HG02970 (cell line): ENCODE measurements at regions not wholly inside any gene's neighbourhood (a gene's known extent, or its start where the extent isn't known, plus 50 kb on each side); places are given as distances from the start of the nearest gene placed in this dataset.

Source experiments
- ATAC-seq: cut with Tn5 transposase; IDR thresholded peaks from one replicate; pipeline ENCODE4 v1.9.1; 2021; ENCODE audit warnings: mild to moderate bottlenecking, moderate library complexity, moderate number of reproducible peaks; ENCODE audit not compliant: unreplicated experiment, low FRiP score

DNA sequence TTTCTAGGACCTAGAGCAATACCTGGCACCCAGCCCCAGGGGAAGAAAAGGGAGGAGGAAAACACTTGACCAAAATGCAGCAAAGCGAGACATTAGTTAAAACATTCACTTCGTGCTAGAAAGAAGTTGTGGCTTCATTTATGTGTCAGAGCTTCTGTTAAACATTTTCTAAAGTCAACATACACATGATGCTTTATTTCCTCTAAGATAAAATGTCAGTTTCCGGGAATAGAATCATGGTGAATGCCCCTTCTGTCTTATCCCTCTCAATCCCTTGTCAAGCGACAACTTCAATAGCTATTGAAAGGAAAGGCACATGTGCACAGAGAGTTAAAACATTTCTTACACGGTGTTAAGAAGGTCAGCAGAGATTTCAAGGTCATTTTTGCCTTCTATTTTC is 404.6 kb upstream of the CWC22 start:
- no peak for ATAC-seq

DNA sequence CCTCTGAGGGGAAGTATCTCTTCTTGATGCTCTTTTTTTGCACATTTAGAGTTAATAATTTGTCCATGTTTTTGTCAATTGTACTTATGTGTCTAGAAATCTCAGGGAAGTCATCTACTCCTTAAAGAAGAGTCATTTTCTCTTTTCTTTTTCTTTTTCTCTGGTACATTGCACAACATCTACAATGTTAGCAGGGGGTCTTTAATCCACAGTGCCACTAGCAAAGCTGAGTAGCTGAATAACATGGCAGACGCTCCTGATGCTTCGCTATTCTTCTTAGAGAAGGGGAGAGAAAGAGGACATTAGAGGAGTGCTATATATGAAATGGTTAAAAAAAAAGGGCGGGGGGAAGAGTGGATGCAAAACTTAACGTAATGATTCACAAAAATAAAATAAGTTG is 399.6 kb upstream of the CWC22 start:
- ATAC-seq, result no peak

DNA sequence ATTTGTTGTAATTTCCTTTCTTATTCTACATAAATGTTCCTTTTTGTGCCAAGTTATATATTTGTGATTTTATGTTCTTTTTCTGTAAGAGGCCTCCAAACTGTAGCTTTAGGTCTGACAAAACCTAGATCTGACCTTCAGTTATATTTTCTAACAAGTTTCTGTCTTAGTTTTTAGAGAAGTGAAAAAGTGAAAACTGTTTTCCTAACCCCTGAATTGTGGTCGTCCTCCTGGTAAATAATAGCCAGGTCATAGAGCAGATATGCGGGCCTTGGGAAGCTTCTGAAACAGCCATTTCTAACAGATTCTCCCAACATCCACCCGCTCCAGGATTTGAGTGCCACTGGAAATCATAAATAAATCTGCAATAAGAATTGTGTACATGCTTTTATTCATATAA is 398.4 kb upstream of the CWC22 start:
- no peak for ATAC-seq

DNA sequence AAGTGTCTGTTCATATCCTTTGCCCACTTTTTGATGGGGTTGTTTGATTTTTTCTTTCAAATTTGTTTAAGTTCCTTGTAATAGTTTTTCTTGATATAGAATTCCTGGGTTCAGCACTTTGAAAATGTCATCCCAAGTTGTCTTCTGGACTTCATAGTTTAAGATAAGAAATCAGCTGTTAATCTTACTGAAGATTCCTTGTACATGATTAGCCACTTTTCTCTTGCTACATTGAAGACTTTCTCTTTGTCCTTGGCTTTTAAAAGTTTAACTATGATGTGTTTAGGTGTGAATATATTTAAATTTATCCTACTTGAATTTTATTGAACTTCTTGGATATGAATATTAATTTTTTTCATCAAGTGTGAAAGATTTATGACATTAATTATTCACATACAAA is 387.2 kb upstream of the CWC22 start:
- no peak for ATAC-seq

DNA sequence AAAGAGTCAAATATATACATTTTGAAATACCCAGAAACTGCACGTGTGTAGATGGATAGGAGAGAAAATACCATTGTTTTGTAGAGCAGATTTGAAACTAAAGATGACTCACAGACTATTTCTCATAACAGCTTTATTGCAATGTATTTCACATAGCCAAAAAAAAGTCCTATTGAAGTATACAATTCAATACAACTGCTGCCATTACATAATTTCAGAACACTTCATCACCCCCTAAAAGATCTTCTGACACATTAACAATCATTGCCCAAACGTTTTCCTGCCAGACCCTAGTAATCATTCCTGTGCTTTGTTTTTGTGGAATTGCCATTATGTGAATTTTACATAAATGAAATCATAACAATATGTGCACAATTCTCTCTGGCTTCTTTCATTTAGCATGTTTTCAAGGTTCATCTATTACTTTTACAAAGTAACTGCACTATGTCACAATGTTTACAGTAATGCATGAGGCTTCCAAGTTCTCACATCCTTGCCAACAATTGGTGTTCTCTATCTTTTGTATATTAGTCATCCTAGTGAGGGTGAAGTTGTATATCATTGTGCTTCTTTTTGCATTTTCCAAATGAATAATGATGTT is 378.6 kb upstream of the CWC22 start:
- ATAC-seq, result no peak

DNA sequence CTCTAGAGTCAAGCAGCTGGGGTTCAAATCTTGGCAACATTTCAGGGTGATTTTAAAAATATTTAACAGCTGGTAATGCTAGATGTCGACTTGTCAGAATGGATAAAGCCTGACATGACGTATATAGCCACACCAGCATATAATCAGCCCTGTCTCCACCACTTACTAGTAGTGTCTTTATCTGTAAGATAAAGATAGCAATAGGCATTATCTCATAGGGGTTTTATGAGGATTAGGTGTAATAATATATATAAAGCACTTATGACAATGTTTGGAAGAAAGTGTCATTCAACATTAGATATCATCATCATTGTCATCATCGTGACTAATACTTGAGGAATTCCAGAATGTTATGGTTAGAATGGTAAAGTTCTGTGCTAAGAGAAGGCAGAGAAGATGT is 369.0 kb upstream of the CWC22 start:
- ATAC-seq, result no peak

DNA sequence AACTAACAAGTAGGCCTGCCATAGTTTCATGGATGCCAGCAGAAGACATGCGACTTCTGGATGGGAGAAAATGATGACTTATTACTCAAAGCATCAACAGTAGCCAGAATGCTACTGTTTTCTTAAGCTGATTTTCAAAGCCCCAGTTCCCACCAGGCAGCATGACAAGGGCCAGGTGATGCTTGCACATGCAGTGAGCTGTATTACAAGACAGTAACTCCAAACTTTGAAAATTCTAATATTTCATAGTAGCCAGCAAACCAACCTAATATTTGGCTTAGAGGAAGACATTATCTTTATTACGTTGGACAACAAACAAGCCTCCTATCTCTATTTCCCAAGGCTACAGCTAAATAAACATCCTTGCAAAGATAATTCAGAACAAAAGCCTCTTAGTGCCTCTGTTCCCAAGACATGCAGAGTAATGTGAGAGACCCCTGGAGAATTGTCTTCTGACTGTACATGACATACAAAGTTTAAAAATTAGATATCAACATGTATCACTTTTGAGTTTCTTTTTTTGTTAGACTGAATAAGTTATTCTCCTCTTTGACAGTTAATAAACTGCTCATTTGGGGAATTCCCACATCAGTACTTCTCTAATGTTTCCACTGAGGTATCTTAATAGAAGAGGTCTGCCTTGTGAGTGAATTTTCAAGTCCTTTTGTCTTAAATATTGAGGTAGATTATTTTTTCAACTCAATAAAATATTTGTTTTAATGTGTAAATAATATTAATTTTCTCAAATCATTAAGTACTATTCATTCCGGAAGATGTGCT is 367.6 kb upstream of the CWC22 start:
- ATAC-seq, result no peak

DNA sequence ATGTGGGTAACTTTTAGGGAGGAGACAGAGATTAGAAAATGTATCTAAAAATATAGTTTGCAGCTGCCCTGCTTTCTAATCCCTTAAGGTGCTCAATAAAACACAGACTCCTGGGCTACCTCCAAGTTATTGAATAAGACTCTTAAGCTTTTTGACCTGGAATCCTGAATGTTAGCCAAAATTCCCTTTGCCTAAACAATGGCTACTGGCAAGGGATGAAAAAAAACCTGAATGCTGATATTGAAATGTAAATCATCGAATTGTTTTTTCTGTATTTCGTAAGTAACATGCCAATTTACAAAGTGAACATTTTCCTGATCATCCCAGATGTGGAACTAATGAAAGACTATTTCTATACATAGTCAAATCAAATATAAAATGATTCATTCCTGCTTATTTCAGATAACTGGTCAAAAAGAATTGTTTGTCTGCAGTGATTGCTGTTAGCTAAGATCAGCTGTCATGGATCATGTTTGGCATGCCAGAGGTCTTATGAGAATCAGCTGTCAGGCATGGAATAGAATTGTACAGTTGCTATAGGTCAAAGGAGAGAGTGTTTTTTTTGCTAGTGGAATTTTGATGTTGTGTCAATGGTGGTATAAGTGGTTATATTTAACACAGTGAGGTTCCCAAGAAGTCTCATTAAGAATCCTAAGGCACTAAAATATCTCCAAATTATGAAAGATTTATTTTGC is 363.6 kb upstream of the CWC22 start:
- no peak for ATAC-seq

DNA sequence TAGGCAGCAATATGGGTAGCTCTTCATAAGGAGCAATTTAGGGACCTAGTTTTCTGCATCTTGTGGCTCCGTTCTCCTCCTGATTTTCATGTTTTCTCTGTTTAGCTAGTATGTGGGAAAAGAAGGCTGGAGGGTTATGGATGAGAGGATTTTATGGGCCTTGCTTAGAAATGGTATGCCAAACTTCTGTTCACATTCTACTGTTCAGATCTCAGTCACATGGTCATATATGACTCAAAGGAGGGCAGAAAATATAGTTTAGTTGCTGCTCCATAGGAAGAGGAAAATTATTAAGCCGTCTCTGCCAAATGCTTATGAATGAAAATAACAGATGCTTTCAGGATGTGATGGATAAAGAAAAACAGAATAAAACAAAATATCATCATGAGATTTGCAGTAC is 361.8 kb upstream of the CWC22 start:
- ATAC-seq, result no peak

DNA sequence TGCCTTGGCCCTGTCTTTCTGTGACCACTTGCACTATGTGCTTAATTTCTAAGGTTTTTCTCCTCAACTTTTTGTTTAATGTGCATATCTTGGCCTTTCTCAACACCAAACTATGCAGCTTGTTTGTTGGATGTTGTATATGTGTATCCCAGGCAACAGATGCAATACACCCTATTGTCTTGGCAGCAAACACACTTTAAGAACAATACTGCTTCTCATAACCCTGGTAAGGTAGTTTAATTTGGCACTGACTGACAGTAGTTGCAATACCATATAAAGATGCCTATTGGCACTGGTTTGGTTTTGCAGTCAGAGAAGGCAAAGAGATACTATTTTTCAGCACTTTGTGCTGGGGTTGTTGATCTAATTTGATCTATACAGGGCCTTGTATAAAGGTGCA is 360.7 kb upstream of the CWC22 start:
- no peak for ATAC-seq

DNA sequence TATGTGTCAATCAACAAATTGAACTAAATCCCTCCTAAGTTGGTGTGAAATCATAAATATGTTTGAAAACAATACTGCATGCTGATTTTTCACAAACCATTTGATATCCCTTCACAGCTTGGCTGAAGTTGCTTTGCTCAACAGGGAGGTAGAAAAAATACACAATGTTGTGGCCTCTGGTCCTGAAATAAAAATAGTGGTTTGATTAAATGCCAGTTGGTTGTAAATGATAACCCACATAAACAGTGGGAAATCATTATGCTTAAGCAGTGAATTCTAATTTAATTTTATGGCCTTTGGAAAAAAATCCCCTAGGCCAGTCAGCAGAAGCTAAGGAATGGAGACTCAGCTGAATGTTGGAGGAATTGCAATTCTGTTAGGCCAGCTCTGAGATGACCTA is 359.4 kb upstream of the CWC22 start:
- ATAC-seq, result no peak

DNA sequence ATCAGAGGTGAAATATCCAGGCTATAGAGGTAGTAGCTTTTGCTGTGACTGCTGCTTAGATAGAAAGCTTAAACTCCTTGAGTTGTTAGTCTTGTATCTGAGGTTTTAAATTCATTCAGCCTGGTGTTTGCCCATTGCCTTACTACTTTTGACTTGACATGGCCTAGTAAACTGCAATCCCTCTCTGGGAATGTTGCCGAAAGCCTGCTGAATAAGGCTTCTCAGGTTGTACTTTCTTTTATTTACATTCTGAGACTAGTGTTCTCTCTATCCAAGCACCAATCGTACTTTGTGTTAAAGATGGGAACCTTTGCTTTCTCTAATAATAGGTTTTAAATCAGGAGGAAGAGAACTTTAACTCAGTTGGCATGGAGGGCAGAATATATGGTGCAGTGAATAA is 357.6 kb upstream of the CWC22 start:
- ATAC-seq, result no peak

DNA sequence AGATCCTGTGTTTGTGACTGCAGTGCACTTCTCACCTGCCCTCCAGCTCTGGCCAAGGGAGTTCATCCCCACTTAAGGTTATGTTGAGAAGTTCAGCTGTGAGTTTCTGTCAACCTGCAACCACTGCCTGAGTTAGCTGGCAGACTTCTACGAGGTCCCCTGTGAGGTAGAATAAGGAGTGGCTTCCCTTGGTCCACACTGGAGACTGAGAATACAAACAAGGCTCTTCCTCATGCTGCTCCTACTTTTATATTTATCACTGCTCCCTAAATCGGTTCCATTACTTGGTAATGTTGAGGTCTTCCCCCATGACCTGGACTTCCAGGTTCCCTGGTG is 353.2 kb upstream of the CWC22 start:
- ATAC-seq, result peak; percentile 18

DNA sequence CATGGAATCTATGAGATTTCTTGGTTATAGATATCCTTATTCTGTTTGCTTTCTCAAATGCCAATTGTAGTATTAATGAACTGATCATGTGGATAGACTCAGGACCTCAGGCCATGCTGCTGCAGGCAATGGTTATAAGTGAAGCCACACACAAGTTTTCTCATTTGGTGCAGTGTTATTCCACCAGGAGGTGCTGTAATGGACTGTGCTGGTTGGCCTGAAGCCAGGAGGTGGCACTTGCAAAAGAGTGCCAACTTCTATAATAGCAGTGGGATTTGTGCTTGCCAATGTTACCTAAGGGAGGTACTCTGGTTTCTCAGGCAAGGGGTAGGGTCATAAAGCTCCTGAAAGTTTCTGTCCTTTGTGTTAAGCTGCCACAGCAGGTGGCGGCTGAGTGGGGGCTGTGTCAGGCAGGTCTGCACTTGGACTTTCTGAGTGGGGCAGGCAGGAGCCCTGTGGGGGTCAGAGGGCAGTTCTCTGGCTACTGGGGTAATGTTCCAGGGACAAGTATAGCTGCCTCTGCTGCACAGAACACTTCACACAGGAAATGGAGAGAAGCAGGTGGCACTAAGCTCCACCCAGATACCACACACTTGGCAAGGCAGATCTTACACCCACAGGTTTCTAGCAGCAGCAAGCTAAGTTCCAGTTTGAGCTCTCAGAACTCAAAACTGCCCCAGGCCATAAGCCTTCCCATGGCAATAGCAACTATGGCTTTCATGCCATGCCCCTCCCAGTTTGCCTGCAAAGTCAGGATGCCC is 352.6 kb upstream of the CWC22 start:
- ATAC-seq, result peak; percentile 68

DNA sequence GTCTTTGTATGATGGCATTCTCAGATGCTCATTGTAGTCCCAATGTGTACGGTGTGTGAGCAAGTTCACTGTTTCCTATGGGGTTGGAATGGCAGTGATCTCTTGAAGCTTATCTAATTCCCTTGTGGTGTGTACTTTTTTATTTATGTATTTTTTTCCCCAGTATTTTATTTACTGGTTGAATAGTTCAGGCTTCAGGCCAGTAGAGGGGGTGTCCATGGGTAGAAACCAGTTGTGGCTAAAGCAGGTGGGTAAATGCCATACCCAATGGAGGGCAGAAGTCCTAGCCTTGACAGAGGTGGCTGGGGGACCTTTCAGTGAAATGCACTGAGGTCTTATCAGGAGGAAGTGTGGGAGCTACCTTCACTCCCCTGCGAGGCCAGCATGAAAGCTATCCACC is 351.4 kb upstream of the CWC22 start:
- no peak for ATAC-seq

DNA sequence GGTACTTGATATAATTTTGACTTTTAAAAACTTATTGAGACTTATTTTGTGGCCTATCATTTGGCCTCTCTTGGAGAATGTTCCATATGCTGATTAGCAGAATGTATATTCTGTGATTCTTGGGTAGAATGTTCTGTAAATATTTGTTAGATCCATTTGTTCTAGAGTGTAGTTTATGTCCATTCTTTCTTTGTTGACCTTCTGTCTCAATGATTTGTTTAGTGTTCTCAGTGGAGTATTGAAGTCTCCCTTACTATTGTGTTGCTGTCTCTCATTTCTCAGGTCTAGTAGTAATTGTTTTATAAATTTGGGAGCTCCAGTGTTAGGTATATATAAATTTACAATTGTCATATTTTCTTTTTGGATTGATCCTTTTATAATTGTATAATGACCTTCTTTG is 349.6 kb upstream of the CWC22 start:
- ATAC-seq, result no peak

DNA sequence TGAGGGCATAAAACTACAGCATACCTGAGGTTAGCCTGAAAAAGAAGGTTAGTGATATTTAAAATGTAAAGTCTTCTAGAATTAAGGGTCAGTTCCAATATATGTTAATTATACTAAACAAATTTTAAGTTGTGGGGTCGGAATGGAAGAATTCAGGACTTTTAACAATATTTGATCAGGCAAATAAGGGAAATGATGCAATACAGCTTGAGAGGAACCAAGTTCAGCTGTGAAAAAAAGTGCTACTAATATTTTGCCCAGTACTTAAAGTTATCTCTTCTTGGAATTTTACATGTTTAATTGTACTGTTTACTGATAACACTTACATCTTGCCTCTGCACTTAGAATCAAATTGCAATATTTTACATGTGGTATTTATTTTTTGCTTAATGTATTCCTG is 345.5 kb upstream of the CWC22 start:
- ATAC-seq, result no peak

DNA sequence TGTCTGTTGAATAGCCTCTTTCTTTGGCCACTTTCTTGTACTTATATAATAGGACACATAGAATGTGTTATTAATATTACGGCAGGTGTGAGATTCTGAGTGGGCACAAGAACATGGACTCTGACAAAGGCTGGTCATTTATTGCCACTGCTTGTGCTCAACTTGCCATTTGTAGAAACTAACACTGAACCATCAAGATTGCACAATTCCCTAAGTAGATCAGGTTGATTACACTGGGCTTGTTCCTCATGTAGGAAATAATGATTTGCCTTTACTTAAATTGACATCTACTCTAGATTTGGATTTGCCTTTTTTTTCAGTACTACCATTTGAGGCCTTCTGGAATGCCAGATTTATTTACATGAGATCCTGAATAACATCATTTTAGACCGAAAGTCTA is 342.7 kb upstream of the CWC22 start:
- no peak for ATAC-seq

DNA sequence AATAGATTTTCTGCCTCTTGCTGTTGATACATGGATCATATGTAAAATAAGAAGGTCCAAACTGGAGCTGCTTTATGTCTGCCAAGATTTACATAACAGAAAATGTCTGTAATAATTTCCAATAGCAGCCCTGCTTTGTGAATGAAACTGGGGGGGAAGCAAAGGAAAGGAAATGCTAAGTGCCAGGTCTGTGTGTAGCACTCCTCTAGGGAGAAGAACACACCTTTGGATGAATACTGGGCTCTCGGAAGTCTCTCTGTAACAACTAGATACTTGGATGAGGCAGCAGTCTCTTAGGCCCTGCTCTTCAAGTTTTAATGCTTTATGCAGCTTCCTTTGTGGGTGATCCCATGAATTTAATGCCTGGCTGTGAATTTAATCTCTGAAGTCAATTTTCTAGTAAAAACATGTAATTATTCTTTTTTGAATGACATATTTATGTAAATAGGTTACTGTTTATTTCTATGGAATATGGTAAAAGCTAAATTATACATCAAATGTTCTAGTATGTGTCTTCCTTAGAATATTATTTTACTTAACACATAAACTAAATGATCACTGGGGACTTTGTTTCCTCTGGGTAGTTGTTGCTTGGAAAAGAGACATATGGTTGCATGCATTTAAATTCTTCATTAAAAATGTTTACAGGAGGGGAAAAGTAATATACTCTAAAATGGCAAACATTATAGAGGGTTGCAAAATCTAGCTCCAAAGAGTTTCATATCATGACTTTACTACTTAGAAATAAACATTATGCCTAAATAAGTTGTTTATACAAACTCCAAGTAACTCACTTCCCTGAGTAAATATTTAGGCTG is 336.6 kb upstream of the CWC22 start:
- ATAC-seq, result no peak

DNA sequence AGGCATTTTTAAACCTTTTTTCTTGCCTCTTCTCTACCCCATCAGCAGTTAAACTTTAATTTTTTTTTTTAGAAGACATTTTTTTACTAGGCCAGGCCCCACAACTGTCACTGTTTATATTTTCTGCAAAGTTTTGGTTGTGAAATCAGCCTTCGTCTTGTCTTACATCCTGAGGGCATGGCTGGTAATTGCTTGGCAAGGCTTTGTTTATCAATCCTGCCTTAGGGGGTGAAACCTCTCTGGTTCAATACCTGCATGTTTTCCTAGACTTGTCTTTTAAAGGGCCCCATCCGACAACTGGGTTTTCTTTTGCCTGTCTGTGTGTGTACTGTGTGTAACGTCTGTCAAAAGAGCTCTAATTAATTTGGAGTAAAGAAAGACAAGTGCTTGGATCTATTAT is 330.0 kb upstream of the CWC22 start:
- ATAC-seq, result no peak
